A549 (cell line): ENCODE measurements at regions not wholly inside any gene's neighbourhood (a gene's known extent, or its start where the extent isn't known, plus 50 kb on each side); places are given as distances from the start of the nearest gene placed in this dataset.

Experiments
- ATAC-seq, 2 experiments: fragments of 200-7000 bp in 1 of 2; fragments of >200 bp in 1 of 2; cut with Nextera tagmentation in 1 of 2; cut with Tn5 transposase in 1 of 2; 3 replicates each; pipeline versions ENCODE4 v1.8.0 to v1.9.1; 2018 to 2020; ENCODE audit warnings: mild to moderate bottlenecking in 1 of 2, moderate library complexity in 1 of 2
- CTCF ChIA-PET: fragments of 300-600 bp; sonication (Branson Sonifier 250); formaldehyde crosslinking; extraction: SDS; loops from one replicate; lab custom pipeline; 2021; ENCODE audit warnings: antibody characterized with exemption, inconsistent platforms; lab: Yijun Ruan, JAX
- POLR2A ChIA-PET: fragments of 350-600 bp; formaldehyde crosslinking; extraction: SDS; loops from one replicate; lab custom pipeline; 2021; ENCODE audit warnings: antibody characterized with exemption, inconsistent platforms; lab: Yijun Ruan, JAX
- DNase-seq, 2 experiments: peaks; one replicate each; pipeline versions ENCODE4 v3.0.0 to v3.0.0-alpha.2; 2011 to 2016; ENCODE audit warnings: low read depth in 1 of 2, low spot score in 1 of 2
- FAIRE-seq: peaks from 2 replicates; lab custom pipeline; 2011; peaks lifted over from hg19 to GRCh38; lab: Jason Lieb, UNC
- H3K27ac ChIP-seq, 2 experiments: fragments of >200 bp; sonication (Bioruptor Twin); formaldehyde crosslinking; 3 replicates each; pipeline ENCODE4 v1.5.1; 2016 to 2017
- H3K4me1 ChIP-seq: fragments of >200 bp; sonication (Bioruptor Twin); formaldehyde crosslinking; 3 replicates; pipeline ENCODE4 v1.6.1; 2016
- H3K4me2 ChIP-seq: fragments of >200 bp; sonication (Bioruptor Twin); formaldehyde crosslinking; 3 replicates; pipeline ENCODE4 v1.6.1; 2016
- H3K4me3 ChIP-seq: fragments of >200 bp; sonication (Bioruptor Twin); formaldehyde crosslinking; 3 replicates; pipeline ENCODE4 v1.5.1; 2016
- H3K9me3 ChIP-seq: fragments of >200 bp; sonication (Bioruptor Twin); formaldehyde crosslinking; 3 replicates; pipeline ENCODE4 v1.6.1; 2016
- CBX2 ChIP-seq: fragments of 200-600 bp; sonication (generic); IDR thresholded peaks from 2 replicates; pipeline ENCODE4 v1.6.1; 2016; ENCODE audit warnings: low read depth, mild to moderate bottlenecking, borderline replicate concordance
- CEBPB ChIP-seq, 2 experiments: fragments of >200 bp in 1 of 2; sonication (Bioruptor Twin) in 1 of 2; formaldehyde crosslinking in 1 of 2; IDR thresholded peaks; 2 replicates each; pipeline ENCODE4 v1.6.1; 2012 to 2016
- CHD2 ChIP-seq: fragments of 150-350 bp; IDR thresholded peaks from 2 replicates; pipeline ENCODE4 v1.6.1; 2014; ENCODE audit warnings: low read length; ENCODE audit not compliant: partially characterized antibody
- FOSB ChIP-seq: fragments of 250-450 bp; sonication (Bioruptor Pico); IDR thresholded peaks from 2 replicates; pipeline ENCODE4 v1.5.0; 2020; ENCODE audit warnings: mild to moderate bottlenecking, moderate library complexity
- FOXS1 ChIP-seq: fragments of 250-450 bp; sonication (Bioruptor Pico); IDR thresholded peaks from 2 replicates; pipeline ENCODE4 v1.5.0; 2020; ENCODE audit warnings: mild to moderate bottlenecking, moderate library complexity
- HDAC2 ChIP-seq: fragments of 200-600 bp; sonication (generic); IDR thresholded peaks from 2 replicates; pipeline ENCODE4 v1.6.1; 2016
- HEYL ChIP-seq: fragments of 250-450 bp; sonication (Bioruptor Pico); IDR thresholded peaks from 2 replicates; pipeline ENCODE4 v1.8.0; 2021; ENCODE audit warnings: mild to moderate bottlenecking, moderate library complexity
- HOXA7 ChIP-seq: fragments of 250-450 bp; sonication (Bioruptor Pico); IDR thresholded peaks from 2 replicates; pipeline ENCODE4 v1.5.0; 2020; ENCODE audit warnings: mild to moderate bottlenecking, moderate library complexity
- HOXB13 ChIP-seq: fragments of 250-450 bp; sonication (Bioruptor Pico); IDR thresholded peaks from 2 replicates; pipeline ENCODE4 v1.5.0; 2020; ENCODE audit warnings: low read depth, mild to moderate bottlenecking, moderate library complexity
- MAFK ChIP-seq: fragments of 450-650 bp; IDR thresholded peaks from 2 replicates; pipeline ENCODE4 v1.6.1; 2014; ENCODE audit not compliant: partially characterized antibody
- NFE2L2 ChIP-seq: fragments of 150-350 bp; conservative IDR thresholded peaks from 2 replicates; pipeline ENCODE4 v1.6.1; 2014; ENCODE audit warnings: low read length
- NPAS2 ChIP-seq: fragments of 250-450 bp; sonication (Bioruptor Pico); IDR thresholded peaks from 2 replicates; pipeline ENCODE4 v1.8.0; 2022; ENCODE audit warnings: mild to moderate bottlenecking, moderate library complexity, borderline replicate concordance
- NR3C1 ChIP-seq: fragments of >200 bp; sonication (Bioruptor Twin); formaldehyde crosslinking; IDR thresholded peaks from 3 replicates; pipeline ENCODE4 v1.6.1; 2017
- PHF8 ChIP-seq: fragments of 200-600 bp; sonication (generic); IDR thresholded peaks from 2 replicates; pipeline ENCODE4 v1.6.1; 2016; ENCODE audit warnings: low read depth, mild to moderate bottlenecking, antibody characterized with exemption, moderate library complexity, borderline replicate concordance
- POLR2AphosphoS2 ChIP-seq: conservative IDR thresholded peaks from 2 replicates; pipeline ENCODE4 v1.6.1; 2012; ENCODE audit warnings: low read length, improper control_type of control experiment, inconsistent platforms
- RAD21 ChIP-seq, 2 experiments: fragments of >200 bp in 1 of 2; sonication (Bioruptor Twin) in 1 of 2; formaldehyde crosslinking in 1 of 2; IDR thresholded peaks in 1 of 2; conservative IDR thresholded peaks in 1 of 2; 2 replicates in 1 of 2; 3 replicates in 1 of 2; pipeline ENCODE4 v1.6.1; 2012 to 2018; ENCODE audit warnings: inconsistent platforms in 1 of 2
- RARB ChIP-seq: fragments of 250-450 bp; sonication (Bioruptor Pico); IDR thresholded peaks from 2 replicates; pipeline ENCODE4 v1.8.0; 2021; ENCODE audit warnings: mild to moderate bottlenecking, moderate library complexity
- RNF2 ChIP-seq: fragments of 200-600 bp; sonication (generic); IDR thresholded peaks from 2 replicates; pipeline ENCODE4 v1.6.1; 2016; ENCODE audit warnings: low read depth, mild to moderate bottlenecking, antibody characterized with exemption, moderate library complexity, borderline replicate concordance
- SREBF2 ChIP-seq: fragments of 450-650 bp; IDR thresholded peaks from 2 replicates; pipeline ENCODE4 v1.6.1; 2014; ENCODE audit warnings: mild to moderate bottlenecking, moderate library complexity
- TFCP2L1 ChIP-seq: fragments of 250-450 bp; sonication (Bioruptor Pico); IDR thresholded peaks from 2 replicates; pipeline ENCODE4 v1.5.0; 2021; ENCODE audit warnings: mild to moderate bottlenecking
- ZFP36 ChIP-seq: fragments of 450-650 bp; IDR thresholded peaks from 2 replicates; pipeline ENCODE4 v1.6.1; 2014; ENCODE audit warnings: borderline replicate concordance; ENCODE audit not compliant: partially characterized antibody
- ZSCAN20 ChIP-seq: fragments of 250-450 bp; sonication (Bioruptor Pico); IDR thresholded peaks from 2 replicates; pipeline ENCODE4 v1.8.0; 2022; ENCODE audit warnings: mild to moderate bottlenecking, moderate library complexity
- WGBS: methylation state at CpG from one replicate; pipeline ENCODE4 v1.1.6; 2017; ENCODE audit errors: missing lambda C conversion rate; 5-methylcytosine and 5-hydroxymethylcytosine counted together
- TF ChIP-seq, protein P1 (sequence below): fragments of 150-350 bp; IDR thresholded peaks from 2 replicates; pipeline ENCODE4 v1.6.1; 2014; ENCODE audit warnings: low read depth, mild to moderate bottlenecking, low read length
- TF ChIP-seq, protein P2 (sequence below): fragments of 250-450 bp; sonication (Bioruptor Pico); IDR thresholded peaks from 2 replicates; pipeline ENCODE4 v1.5.0; 2020; ENCODE audit warnings: low read depth, mild to moderate bottlenecking, moderate library complexity
- TF ChIP-seq, protein P3 (sequence below): fragments of >200 bp; sonication (Bioruptor Twin); formaldehyde crosslinking; IDR thresholded peaks from 3 replicates; pipeline ENCODE4 v1.6.1; 2016
- TF ChIP-seq, protein P4 (sequence below): fragments of 250-450 bp; sonication (Bioruptor Pico); IDR thresholded peaks from 2 replicates; pipeline ENCODE4 v1.5.0; 2021; ENCODE audit warnings: mild to moderate bottlenecking, moderate library complexity, borderline replicate concordance
- TF ChIP-seq, protein P5 (sequence below): fragments of >200 bp; sonication (Bioruptor Twin); formaldehyde crosslinking; IDR thresholded peaks from 2 replicates; pipeline ENCODE4 v1.6.1; 2016

DNA sequence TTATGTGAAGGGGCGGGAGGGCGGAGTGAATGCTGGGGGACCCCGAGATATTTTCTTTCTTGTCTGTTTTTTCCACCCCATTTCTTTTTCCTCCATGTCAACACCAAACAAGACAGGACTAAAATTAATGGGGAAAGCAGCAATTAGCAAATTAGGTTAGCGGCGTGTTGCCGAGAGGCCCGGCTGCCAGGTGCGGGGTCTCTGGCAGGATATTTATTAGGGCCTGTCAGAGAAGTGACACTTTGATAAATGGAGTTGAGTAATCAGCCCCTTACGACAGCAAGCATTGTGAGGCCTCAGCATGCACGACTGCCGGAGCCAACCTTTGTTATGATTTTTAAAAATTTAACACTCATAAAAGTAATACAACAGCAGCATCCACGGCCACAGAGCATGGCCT lies 193.8 kb downstream of the DHX35 start:
- no peak overlapping the region for H3K27ac ChIP-seq
- POLR2A ChIA-PET = no interaction called here
- H3K9me3 ChIP-seq = no peaks in the 10 kb centered on the region
- no peak for DNase-seq
- no peak overlapping the region for H3K4me3 ChIP-seq
- 41% methylated on average over 12 of the region's 12 CpGs for WGBS
- FAIRE-seq = no peak
- ATAC-seq = no peak
- H3K4me2 ChIP-seq = no peak overlapping the region
- H3K4me1 ChIP-seq = no peaks in the 10 kb centered on the region
- no peak for TF ChIP-seq MAFK
- no peak for TF ChIP-seq FOXS1 (CRISPR knock-in tag)
- no peak for TF ChIP-seq RARB (CRISPR knock-in tag)
- CTCF ChIA-PET = no interaction called here

DNA sequence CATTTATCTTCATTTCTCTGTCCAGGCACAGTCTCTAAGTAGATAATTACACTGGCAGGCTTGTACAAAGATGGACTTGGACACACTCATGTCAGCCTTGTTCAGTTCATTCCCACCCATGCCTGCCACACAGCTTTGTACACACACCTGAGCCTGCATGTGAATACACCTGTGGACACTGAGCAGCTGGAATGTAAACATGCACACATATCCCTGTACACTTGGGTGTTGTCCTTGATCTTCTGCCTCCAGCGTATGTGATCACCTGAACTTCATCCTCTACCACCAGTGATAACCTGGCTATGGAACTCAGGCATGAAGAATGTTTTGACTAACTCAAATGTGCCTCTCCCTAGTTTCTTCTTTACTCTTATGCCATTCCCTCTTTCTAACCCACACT lies 190.6 kb downstream of the DHX35 start:
- ATAC-seq = no peak
- Histone ChIP-seq H3K4me1 (no peaks in the 10 kb centered on the region), H3K9me3 (no peaks in the 10 kb centered on the region), H3K27ac (no peak overlapping the region), H3K4me2 (no peak overlapping the region), H3K4me3 (no peak overlapping the region)
- ChIA-PET CTCF (no interaction called here), POLR2A (no interaction called here)
- no peak for DNase-seq
- TF ChIP-seq SREBF2 (no peak), NPAS2 (CRISPR knock-in tag) (no peak), HEYL (CRISPR knock-in tag) (no peak), FOSB (no peak)
- TF ChIP-seq, protein P1, sequence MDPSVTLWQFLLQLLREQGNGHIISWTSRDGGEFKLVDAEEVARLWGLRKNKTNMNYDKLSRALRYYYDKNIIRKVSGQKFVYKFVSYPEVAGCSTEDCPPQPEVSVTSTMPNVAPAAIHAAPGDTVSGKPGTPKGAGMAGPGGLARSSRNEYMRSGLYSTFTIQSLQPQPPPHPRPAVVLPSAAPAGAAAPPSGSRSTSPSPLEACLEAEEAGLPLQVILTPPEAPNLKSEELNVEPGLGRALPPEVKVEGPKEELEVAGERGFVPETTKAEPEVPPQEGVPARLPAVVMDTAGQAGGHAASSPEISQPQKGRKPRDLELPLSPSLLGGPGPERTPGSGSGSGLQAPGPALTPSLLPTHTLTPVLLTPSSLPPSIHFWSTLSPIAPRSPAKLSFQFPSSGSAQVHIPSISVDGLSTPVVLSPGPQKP = no peak
- TF ChIP-seq, protein P2, sequence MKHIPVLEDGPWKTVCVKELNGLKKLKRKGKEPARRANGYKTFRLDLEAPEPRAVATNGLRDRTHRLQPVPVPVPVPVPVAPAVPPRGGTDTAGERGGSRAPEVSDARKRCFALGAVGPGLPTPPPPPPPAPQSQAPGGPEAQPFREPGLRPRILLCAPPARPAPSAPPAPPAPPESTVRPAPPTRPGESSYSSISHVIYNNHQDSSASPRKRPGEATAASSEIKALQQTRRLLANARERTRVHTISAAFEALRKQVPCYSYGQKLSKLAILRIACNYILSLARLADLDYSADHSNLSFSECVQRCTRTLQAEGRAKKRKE (CRISPR knock-in tag) = no peak
- TF ChIP-seq, protein P3, sequence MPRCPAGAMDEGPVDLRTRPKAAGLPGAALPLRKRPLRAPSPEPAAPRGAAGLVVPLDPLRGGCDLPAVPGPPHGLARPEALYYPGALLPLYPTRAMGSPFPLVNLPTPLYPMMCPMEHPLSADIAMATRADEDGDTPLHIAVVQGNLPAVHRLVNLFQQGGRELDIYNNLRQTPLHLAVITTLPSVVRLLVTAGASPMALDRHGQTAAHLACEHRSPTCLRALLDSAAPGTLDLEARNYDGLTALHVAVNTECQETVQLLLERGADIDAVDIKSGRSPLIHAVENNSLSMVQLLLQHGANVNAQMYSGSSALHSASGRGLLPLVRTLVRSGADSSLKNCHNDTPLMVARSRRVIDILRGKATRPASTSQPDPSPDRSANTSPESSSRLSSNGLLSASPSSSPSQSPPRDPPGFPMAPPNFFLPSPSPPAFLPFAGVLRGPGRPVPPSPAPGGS = no peak
- TF ChIP-seq, protein P4, sequence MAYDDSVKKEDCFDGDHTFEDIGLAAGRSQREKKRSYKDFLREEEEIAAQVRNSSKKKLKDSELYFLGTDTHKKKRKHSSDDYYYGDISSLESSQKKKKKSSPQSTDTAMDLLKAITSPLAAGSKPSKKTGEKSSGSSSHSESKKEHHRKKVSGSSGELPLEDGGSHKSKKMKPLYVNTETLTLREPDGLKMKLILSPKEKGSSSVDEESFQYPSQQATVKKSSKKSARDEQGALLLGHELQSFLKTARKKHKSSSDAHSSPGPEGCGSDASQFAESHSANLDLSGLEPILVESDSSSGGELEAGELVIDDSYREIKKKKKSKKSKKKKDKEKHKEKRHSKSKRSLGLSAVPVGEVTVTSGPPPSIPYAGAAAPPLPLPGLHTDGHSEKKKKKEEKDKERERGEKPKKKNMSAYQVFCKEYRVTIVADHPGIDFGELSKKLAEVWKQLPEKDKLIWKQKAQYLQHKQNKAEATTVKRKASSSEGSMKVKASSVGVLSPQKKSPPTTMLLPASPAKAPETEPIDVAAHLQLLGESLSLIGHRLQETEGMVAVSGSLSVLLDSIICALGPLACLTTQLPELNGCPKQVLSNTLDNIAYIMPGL (CRISPR knock-in tag) = no peak
- WGBS = 0% methylated on average over 1 of the region's 1 CpG
- FAIRE-seq = no peak

DNA sequence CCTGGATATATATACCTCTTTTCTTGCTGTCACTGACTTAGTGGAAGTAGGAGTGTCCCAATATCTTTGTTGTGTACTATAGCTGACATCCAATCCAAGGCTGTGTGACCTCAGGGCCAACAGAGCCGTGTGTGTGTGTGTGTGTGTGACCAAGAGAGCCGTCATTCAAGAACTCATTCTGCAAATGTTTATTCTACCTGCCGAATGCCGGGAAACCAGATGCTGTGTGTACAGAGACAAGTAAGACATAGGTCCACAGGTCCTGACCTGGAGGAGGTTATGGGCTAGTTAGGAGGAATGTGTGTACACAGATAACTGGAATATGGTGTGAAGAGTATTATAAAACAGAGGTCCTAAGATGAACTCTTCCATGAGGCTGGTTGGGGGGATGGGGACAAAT lies 190.0 kb downstream of the DHX35 start:
- ATAC-seq = no peak
- TF ChIP-seq RAD21 (conservative IDR thresholded peaks at IDR 0.05 in 1 of 2, IDR thresholded peaks at IDR 0.05 in 1 of 2) (no peak), NR3C1 (no peak), CBX2 (no peak), CHD2 (no peak), RNF2 (no peak), NFE2L2 (no peak), HOXB13 (CRISPR knock-in tag) (no peak), ZSCAN20 (no peak), PHF8 (no peak), CEBPB (IDR thresholded peaks at IDR 0.05) (no peak), HDAC2 (no peak), POLR2AphosphoS2 (no peak), ZFP36 (no peak), TFCP2L1 (CRISPR knock-in tag) (no peak), HOXA7 (no peak)
- TF ChIP-seq, protein P3 = no peak
- TF ChIP-seq, protein P4 (CRISPR knock-in tag) = no peak
- TF ChIP-seq, protein P5, sequence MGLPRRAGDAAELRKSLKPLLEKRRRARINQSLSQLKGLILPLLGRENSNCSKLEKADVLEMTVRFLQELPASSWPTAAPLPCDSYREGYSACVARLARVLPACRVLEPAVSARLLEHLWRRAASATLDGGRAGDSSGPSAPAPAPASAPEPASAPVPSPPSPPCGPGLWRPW = no peak
- DNase-seq = no peak
- POLR2A ChIA-PET = no interaction called here
- FAIRE-seq = no peak
- no peak overlapping the region for H3K4me3 ChIP-seq
- no peaks in the 10 kb centered on the region for H3K4me1 ChIP-seq
- no peak overlapping the region for H3K27ac ChIP-seq
- no peaks in the 10 kb centered on the region for H3K9me3 ChIP-seq
- WGBS = 45% methylated on average over 3 of the region's 4 CpGs
- H3K4me2 ChIP-seq = no peak overlapping the region
- CTCF ChIA-PET = no interaction called here
